H1 (cell line): ENCODE measurements at regions not wholly inside any gene's neighbourhood (a gene's known extent, or its start where the extent isn't known, plus 50 kb on each side); places are given as distances from the start of the nearest gene placed in this dataset.
A peak's percentile ranks its signal among the peaks of the same experiment; 100 is the strongest.

Experiments
- CTCF ChIA-PET: fragments of 300-600 bp; sonication (Branson Sonifier 250); formaldehyde crosslinking; loops from one replicate; lab custom pipeline; 2021; ENCODE audit not compliant: partially characterized antibody; lab: Charles Lee
- POLR2A ChIA-PET: fragments of 300-600 bp; sonication (Branson Sonifier 250); formaldehyde crosslinking; loops from one replicate; lab custom pipeline; 2021; ENCODE audit warnings: inconsistent platforms; ENCODE audit not compliant: partially characterized antibody; lab: Charles Lee
- DNase-seq, 2 experiments: peaks; one replicate each; pipeline versions ENCODE4 v3.0.0 to v3.0.0-alpha.2; 2010 to 2022; ENCODE audit warnings: low spot score in 2 of 2, low read depth in 1 of 2, mixed read lengths in 1 of 2
- FAIRE-seq: peaks from 2 replicates; lab custom pipeline; 2011; peaks lifted over from hg19 to GRCh38; lab: Jason Lieb, UNC
- H2AFZ ChIP-seq: 2 replicates; pipeline ENCODE4 v1.8.1; 2012; ENCODE audit warnings: low read length, inconsistent platforms
- H2AK5ac ChIP-seq: 2 replicates; pipeline ENCODE4 v1.6.1; 2013; ENCODE audit warnings: low read depth, low read length
- H2BK120ac ChIP-seq: replicated peaks from 2 replicates; pipeline ENCODE3; 2013; ENCODE audit warnings: low read depth, low read length, inconsistent platforms
- H2BK12ac ChIP-seq: 2 replicates; pipeline ENCODE4 v1.6.1; 2013; ENCODE audit warnings: low read depth, low read length
- H2BK15ac ChIP-seq: 2 replicates; pipeline ENCODE4 v1.6.1; 2013; ENCODE audit warnings: low read length
- H2BK20ac ChIP-seq: 2 replicates; pipeline ENCODE4 v1.6.1; 2013; ENCODE audit warnings: low read length
- H2BK5ac ChIP-seq: 2 replicates; pipeline ENCODE4 v1.6.1; 2013; ENCODE audit warnings: low read depth, low read length
- H3K14ac ChIP-seq: 2 replicates; pipeline ENCODE4 v1.6.1; 2013; ENCODE audit warnings: inconsistent platforms; ENCODE audit not compliant: insufficient read length
- H3K18ac ChIP-seq: 2 replicates; pipeline ENCODE4 v1.6.1; 2013; ENCODE audit warnings: low read length; ENCODE audit errors: extremely low read depth
- H3K23ac ChIP-seq: 2 replicates; pipeline ENCODE4 v1.6.1; 2013; ENCODE audit warnings: inconsistent platforms; ENCODE audit not compliant: insufficient read length
- H3K23me2 ChIP-seq: 2 replicates; pipeline ENCODE4 v1.6.1; 2013; ENCODE audit warnings: low read depth, low read length
- H3K27ac ChIP-seq: 2 replicates; pipeline ENCODE4 v1.6.1; 2011; ENCODE audit warnings: low read depth, low read length, inconsistent platforms
- H3K27me3 ChIP-seq, 4 experiments: replicated peaks in 1 of 4; 1 replicate in 1 of 4; 2 replicates in 3 of 4; pipeline versions ENCODE4 v1.6.1 to v1.8.1; 2011 to 2013; ENCODE audit warnings: low read length in 3 of 4, mild to moderate bottlenecking in 3 of 4, inconsistent platforms in 2 of 4, mixed read lengths in 2 of 4, moderate library complexity in 1 of 4; ENCODE audit not compliant: control insufficient read depth in 3 of 4, insufficient read depth in 3 of 4; ENCODE audit errors: extremely low read depth in 1 of 4
- H3K36me3 ChIP-seq, 4 experiments: 2 replicates each; pipeline versions ENCODE4 v1.6.1 to v1.8.1; 2011 to 2013; ENCODE audit warnings: mild to moderate bottlenecking in 4 of 4, low read length in 3 of 4, moderate library complexity in 2 of 4, control low read depth in 1 of 4, inconsistent platforms in 1 of 4; ENCODE audit not compliant: insufficient read depth in 4 of 4, control insufficient read depth in 2 of 4
- H3K4ac ChIP-seq: replicated peaks from 2 replicates; pipeline ENCODE3; 2013; ENCODE audit warnings: low read length, low read depth, mixed read lengths, inconsistent platforms; ENCODE audit not compliant: insufficient read length
- H3K4me1 ChIP-seq, 4 experiments: replicated peaks in 1 of 4; 1 replicate in 1 of 4; 2 replicates in 3 of 4; pipeline versions ENCODE4 v1.6.1 to v1.8.1; 2011 to 2013; ENCODE audit warnings: low read length in 3 of 4, inconsistent platforms in 2 of 4, mixed read lengths in 1 of 4; ENCODE audit not compliant: insufficient read depth in 4 of 4, control insufficient read depth in 3 of 4
- H3K4me2 ChIP-seq, 2 experiments: 2 replicates each; pipeline versions ENCODE4 v1.6.1 to v1.8.1; 2011 to 2013; ENCODE audit warnings: low read depth in 2 of 2, low read length in 2 of 2, control low read depth in 1 of 2, inconsistent platforms in 1 of 2, mild to moderate bottlenecking in 1 of 2; ENCODE audit not compliant: insufficient read depth in 1 of 2
- H3K4me3 ChIP-seq, 4 experiments: fragments of 200-600, 300-600 bp in 1 of 4; sonication (generic), shearing (Covaris generic), sonication (Bioruptor Twin) in 1 of 4; 2 replicates each; pipeline versions ENCODE4 v1.5.1 to v1.8.1; 2011 to 2016; ENCODE audit warnings: low read length in 4 of 4, low read depth in 3 of 4, control low read depth in 2 of 4, inconsistent platforms in 2 of 4, mild to moderate bottlenecking in 2 of 4, mixed read lengths in 1 of 4, moderate library complexity in 1 of 4; ENCODE audit not compliant: insufficient read depth in 2 of 4; ENCODE audit errors: extremely low read depth in 1 of 4
- H3K56ac ChIP-seq: replicated peaks from 2 replicates; pipeline ENCODE3; 2013; ENCODE audit warnings: low read depth, mild to moderate bottlenecking, mixed read lengths, low read length, inconsistent platforms; ENCODE audit not compliant: insufficient read length
- H3K79me1 ChIP-seq: 2 replicates; pipeline ENCODE4 v1.6.1; 2013; ENCODE audit warnings: low read depth, low read length, control low read depth
- H3K79me2 ChIP-seq, 2 experiments: 2 replicates each; pipeline versions ENCODE4 v1.6.1 to v1.8.1; 2012 to 2013; ENCODE audit warnings: low read length in 2 of 2, mild to moderate bottlenecking in 2 of 2, inconsistent platforms in 1 of 2; ENCODE audit not compliant: insufficient read depth in 2 of 2, control insufficient read depth in 1 of 2
- H3K9ac ChIP-seq, 4 experiments: replicated peaks in 1 of 4; 1 replicate in 1 of 4; 2 replicates in 3 of 4; pipeline versions ENCODE4 v1.6.1 to v1.8.1; 2011 to 2013; ENCODE audit warnings: low read depth in 3 of 4, low read length in 3 of 4, control low read depth in 2 of 4, mild to moderate bottlenecking in 2 of 4, moderate library complexity in 2 of 4, inconsistent platforms in 1 of 4; ENCODE audit errors: extremely low read depth in 1 of 4
- H3K9me3 ChIP-seq, 2 experiments: 2 replicates each; pipeline versions ENCODE4 v1.6.1 to v1.8.1; 2012 to 2013; ENCODE audit warnings: mild to moderate bottlenecking in 2 of 2, moderate library complexity in 2 of 2, control low read depth in 1 of 2, inconsistent platforms in 1 of 2, low read depth in 1 of 2, low read length in 1 of 2, mixed read lengths in 1 of 2; ENCODE audit not compliant: insufficient read depth in 2 of 2
- H4K20me1 ChIP-seq, 2 experiments: replicated peaks in 1 of 2; 2 replicates each; pipeline versions ENCODE3 to v1.8.1; 2011 to 2013; ENCODE audit warnings: inconsistent platforms in 2 of 2, low read length in 2 of 2, mild to moderate bottlenecking in 1 of 2; ENCODE audit not compliant: insufficient read depth in 2 of 2, control insufficient read depth in 1 of 2
- H4K5ac ChIP-seq: 2 replicates; pipeline ENCODE4 v1.6.1; 2013; ENCODE audit warnings: low read length, low read depth, mixed read lengths, inconsistent platforms; ENCODE audit not compliant: insufficient read length
- H4K8ac ChIP-seq: 2 replicates; pipeline ENCODE4 v1.8.0; 2013; ENCODE audit warnings: mild to moderate bottlenecking, moderate library complexity, low read length, inconsistent platforms; ENCODE audit not compliant: insufficient read depth; ENCODE audit errors: extremely low read depth
- H4K91ac ChIP-seq: replicated peaks from 2 replicates; pipeline ENCODE3; 2013; ENCODE audit warnings: low read length, mixed read lengths, inconsistent platforms; ENCODE audit not compliant: insufficient read length
- ATF3 ChIP-seq: IDR thresholded peaks from 2 replicates; pipeline ENCODE4 v1.6.1; 2011; ENCODE audit warnings: low read depth, mild to moderate bottlenecking, low read length; ENCODE audit not compliant: insufficient read depth
- BRCA1 ChIP-seq: IDR thresholded peaks from 2 replicates; pipeline ENCODE4 v1.6.1; 2012; ENCODE audit warnings: low read depth, low read length, improper control_type of control experiment
- CREB1 ChIP-seq: IDR thresholded peaks from 2 replicates; pipeline ENCODE4 v1.6.1; 2012; ENCODE audit warnings: inconsistent platforms
- EZH2 ChIP-seq: fragments of 200-600 bp; sonication (generic); IDR thresholded peaks from 2 replicates; pipeline ENCODE4 v1.7.1; 2012; ENCODE audit warnings: low read depth, mild to moderate bottlenecking, moderate library complexity, low read length, inconsistent platforms; ENCODE audit not compliant: severe bottlenecking
- FOSL1 ChIP-seq: IDR thresholded peaks from 2 replicates; pipeline ENCODE4 v1.6.1; 2011; ENCODE audit warnings: mild to moderate bottlenecking, low read depth, low read length, moderate library complexity; ENCODE audit not compliant: insufficient read depth
- KDM4A ChIP-seq: IDR thresholded peaks from one replicate; pipeline ENCODE4 v1.7.1; 2012; ENCODE audit warnings: low read depth, mild to moderate bottlenecking, moderate library complexity, low read length, inconsistent platforms; ENCODE audit not compliant: severe bottlenecking
- RAD21 ChIP-seq, 2 experiments: IDR thresholded peaks in 1 of 2; conservative IDR thresholded peaks in 1 of 2; 2 replicates each; pipeline ENCODE4 v1.6.1; 2011; ENCODE audit warnings: low read depth in 2 of 2, low read length in 2 of 2, improper control_type of control experiment in 1 of 2, inconsistent platforms in 1 of 2, mild to moderate bottlenecking in 1 of 2, moderate library complexity in 1 of 2
- RNF2 ChIP-seq: fragments of 200-900, 300-1000 bp; sonication (generic); IDR thresholded peaks from 2 replicates; pipeline ENCODE4 v1.7.1; 2016; ENCODE audit warnings: borderline replicate concordance, low read depth, mild to moderate bottlenecking, antibody characterized with exemption, low read length; ENCODE audit not compliant: poor library complexity, severe bottlenecking; ENCODE audit errors: missing control alignments
- SP2 ChIP-seq: IDR thresholded peaks from 2 replicates; pipeline ENCODE4 v1.6.1; 2012; ENCODE audit warnings: mild to moderate bottlenecking, low read length, inconsistent platforms
- SUZ12 ChIP-seq: fragments of 200-600 bp; sonication (generic); IDR thresholded peaks from 2 replicates; pipeline ENCODE4 v1.6.1; 2012; ENCODE audit warnings: mild to moderate bottlenecking, inconsistent platforms, low read length, moderate library complexity, mixed read lengths
- TBP ChIP-seq: IDR thresholded peaks from 2 replicates; pipeline ENCODE4 v1.6.1; 2011; ENCODE audit warnings: low read depth, low read length, improper control_type of control experiment
- TEAD4 ChIP-seq: IDR thresholded peaks from 2 replicates; pipeline ENCODE4 v1.6.1; 2012; ENCODE audit warnings: low read depth, low read length, inconsistent platforms, mixed read lengths
- YY1 ChIP-seq: IDR thresholded peaks from 2 replicates; pipeline ENCODE4 v1.6.1; 2011; ENCODE audit warnings: low read depth, mild to moderate bottlenecking, low read length
- WGBS, 2 experiments: shearing (Covaris generic) in 1 of 2; methylation state at CpG; one replicate each; pipeline versions ENCODE4 v1.1.6 to v1.1.7; 2013 to 2015; ENCODE audit warnings: low lambda C conversion rate in 2 of 2, mixed read lengths in 2 of 2, inconsistent platforms in 1 of 2, low coverage in 1 of 2, missing lambda C conversion rate in 1 of 2; ENCODE audit not compliant: insufficient replicate concordance in 2 of 2, insufficient coverage in 1 of 2, insufficient read length in 1 of 2; ENCODE audit errors: extremely low coverage in 1 of 2, missing lambda C conversion rate in 1 of 2; 5-methylcytosine and 5-hydroxymethylcytosine counted together

- H3K9ac ChIP-seq = no peak overlapping the region
- H3K36me3 ChIP-seq = no peaks in the 10 kb centered on the region
- no peaks in the 10 kb centered on the region; the same call in 1 of the 2 replicates for H3K23me2 ChIP-seq
- H3K18ac ChIP-seq = no peak overlapping the region
- no peak overlapping the region for H2BK15ac ChIP-seq
- no peaks in the 10 kb centered on the region for H4K20me1 ChIP-seq
- no peaks in the 10 kb centered on the region for H3K27me3 ChIP-seq
- no peaks in the 10 kb centered on the region; a peak in 1 of 7 replicates for H3K4me1 ChIP-seq
- H3K79me1 ChIP-seq = no peaks in the 10 kb centered on the region
- no peaks in the 10 kb centered on the region for H3K79me2 ChIP-seq
- WGBS, 2 experiments = 58% methylated on average over 3 of the region's 3 CpGs; no CpG with 5 or more reads in 1 of the 2 experiments
- no peak overlapping the region for H4K5ac ChIP-seq
- H2BK20ac ChIP-seq = no peak overlapping the region
- no peak overlapping the region for H2BK5ac ChIP-seq
- no peak for DNase-seq
- H3K56ac ChIP-seq = no peak overlapping the region
- H2AK5ac ChIP-seq = no peak overlapping the region
- H3K4me2 ChIP-seq = no peak overlapping the region
- H3K4me3 ChIP-seq = no peak overlapping the region
- no peak overlapping the region for H2BK12ac ChIP-seq
- FAIRE-seq = no peak
- H4K91ac ChIP-seq = no peak overlapping the region
- no peak overlapping the region for H2BK120ac ChIP-seq
- H3K9me3 ChIP-seq = peaks cover 0 to 4% of the 10 kb centered on the region in 2 experiments; a peak in 1 of 4 replicates
- ChIA-PET CTCF (interaction anchor here (0.6 to 3.5 kb wide), 17 partner anchors 11 to 292 kb away, joined by 3 to 35 read pairs (median 3); partner anchors contain the start of gene GPRIN3), POLR2A (no interaction called here)
- no peak overlapping the region for H3K23ac ChIP-seq
- no peak overlapping the region for H3K4ac ChIP-seq
- H2AFZ ChIP-seq = no peak overlapping the region
- no peak overlapping the region for H3K14ac ChIP-seq
- no peak overlapping the region for H3K27ac ChIP-seq
- no peak overlapping the region for H4K8ac ChIP-seq
- no peak for TF ChIP-seq SP2
- TF ChIP-seq TBP = no peak
- no peak for TF ChIP-seq CREB1
- TF ChIP-seq RAD21 (IDR thresholded peaks at IDR 0.05 in 1 of 2, conservative IDR thresholded peaks at IDR 0.05 in 1 of 2; ENCODE audit: low read depth in 2 of 2, low read length in 2 of 2) = peak; percentile 87 to 90
- TF ChIP-seq EZH2 = no peak
- TF ChIP-seq BRCA1 = no peak
- TF ChIP-seq RNF2 = no peak
- TF ChIP-seq ATF3 = no peak
- no peak for TF ChIP-seq TEAD4
- no peak for TF ChIP-seq FOSL1
- TF ChIP-seq SUZ12 = no peak
- peak; percentile 8; the same call in 1 of the 2 replicates for TF ChIP-seq YY1
- no peak for TF ChIP-seq KDM4A
Observed at GRCh38 chr4:89434364-89434988, 126.9 kb upstream of the GPRIN3 start.
